ENCODE measurements at regions not wholly inside any gene's neighbourhood (a gene's known extent, or its start where the extent isn't known, plus 50 kb on each side); places are given as distances from the start of the nearest gene placed in this dataset.

GRCh38 chr13:74867460-74867859, 614.5 kb downstream of the TBC1D4 start:
- no peak for DNase-seq

GRCh38 chr13:74866101-74866500, 615.9 kb downstream of the TBC1D4 start:
- DNase-seq, result no peak

- DNase-seq, result no peak
Observed at GRCh38 chr13:74865656-74866055, 616.3 kb downstream of the TBC1D4 start.

GRCh38 chr13:74860789-74861188, 621.2 kb downstream of the TBC1D4 start:
- no peak for DNase-seq

GRCh38 chr13:74850893-74851292, 631.1 kb downstream of the TBC1D4 start:
- no peak for DNase-seq

- DNase-seq, result no peak
Observed at GRCh38 chr13:74847966-74848365, 634.0 kb downstream of the TBC1D4 start.

- DNase-seq, result no peak
Observed at GRCh38 chr13:74845806-74846205, 636.2 kb downstream of the TBC1D4 start.

GRCh38 chr13:74841651-74842050, 640.3 kb downstream of the TBC1D4 start:
- DNase-seq, result no peak

GRCh38 chr13:74841123-74841522, 640.8 kb downstream of the TBC1D4 start:
- DNase-seq, result no peak

GRCh38 chr13:74839656-74840055, 642.3 kb downstream of the TBC1D4 start:
- no peak for DNase-seq

- no peak for DNase-seq
Observed at GRCh38 chr13:74838096-74838495, 643.9 kb downstream of the TBC1D4 start.

GRCh38 chr13:74836628-74837027, 645.3 kb downstream of the TBC1D4 start:
- DNase-seq, result no peak

GRCh38 chr13:74835579-74835978, 646.4 kb downstream of the TBC1D4 start:
- no peak for DNase-seq

GRCh38 chr13:74825938-74826246, 656.1 kb downstream of the TBC1D4 start:
- DNase-seq, result no peak

- no peak for DNase-seq
Observed at GRCh38 chr13:74825152-74825937, 656.6 kb downstream of the TBC1D4 start.

GRCh38 chr13:74820809-74821208, 661.2 kb downstream of the TBC1D4 start:
- no peak for DNase-seq

GRCh38 chr13:74819549-74819948, 662.4 kb downstream of the TBC1D4 start:
- DNase-seq, result no peak

- no peak for DNase-seq
Observed at GRCh38 chr13:74816737-74817136, 665.2 kb downstream of the TBC1D4 start.

- no peak for DNase-seq
Observed at GRCh38 chr13:74796157-74796556, 662.0 kb upstream of the KLF12 start.

GRCh38 chr13:74795526-74795925, 661.3 kb upstream of the KLF12 start:
- no peak for DNase-seq

GRCh38 chr13:74794582-74794981, 660.4 kb upstream of the KLF12 start:
- no peak for DNase-seq

GRCh38 chr13:74794147-74794546, 659.9 kb upstream of the KLF12 start:
- no peak for DNase-seq

GRCh38 chr13:74784959-74785358, 650.8 kb upstream of the KLF12 start:
- DNase-seq, result no peak

GRCh38 chr13:74778946-74779345, 644.7 kb upstream of the KLF12 start:
- no peak for DNase-seq

GRCh38 chr13:74778087-74778486, 643.9 kb upstream of the KLF12 start:
- no peak for DNase-seq
